ENCODE measurements at regions not wholly inside any gene's neighbourhood (a gene's known extent, or its start where the extent isn't known, plus 50 kb on each side); places are given as distances from the start of the nearest gene placed in this dataset.

- TF ChIP-seq, protein P1, sequence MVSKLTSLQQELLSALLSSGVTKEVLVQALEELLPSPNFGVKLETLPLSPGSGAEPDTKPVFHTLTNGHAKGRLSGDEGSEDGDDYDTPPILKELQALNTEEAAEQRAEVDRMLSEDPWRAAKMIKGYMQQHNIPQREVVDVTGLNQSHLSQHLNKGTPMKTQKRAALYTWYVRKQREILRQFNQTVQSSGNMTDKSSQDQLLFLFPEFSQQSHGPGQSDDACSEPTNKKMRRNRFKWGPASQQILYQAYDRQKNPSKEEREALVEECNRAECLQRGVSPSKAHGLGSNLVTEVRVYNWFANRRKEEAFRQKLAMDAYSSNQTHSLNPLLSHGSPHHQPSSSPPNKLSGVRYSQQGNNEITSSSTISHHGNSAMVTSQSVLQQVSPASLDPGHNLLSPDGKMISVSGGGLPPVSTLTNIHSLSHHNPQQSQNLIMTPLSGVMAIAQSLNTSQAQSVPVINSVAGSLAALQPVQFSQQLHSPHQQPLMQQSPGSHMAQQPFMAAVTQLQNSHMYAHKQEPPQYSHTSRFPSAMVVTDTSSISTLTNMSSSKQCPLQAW (CRISPR knock-in tag; IDR thresholded peaks at IDR 0.05) = peak; percentile 27; the same call in 1 of the 2 replicates
- TF ChIP-seq TCF7L2 (IDR thresholded peaks at IDR 0.05; ENCODE audit: low read depth, low read length) = no peak
- peak; percentile 56; the same call in 1 of the 2 replicates for TF ChIP-seq NR2C2 (CRISPR knock-in tag; IDR thresholded peaks at IDR 0.05; ENCODE audit: borderline replicate concordance)
- TF ChIP-seq ZC3H13 (CRISPR knock-in tag; IDR thresholded peaks at IDR 0.05) = peak; percentile 71; the same call in 1 of the 2 replicates
- TF ChIP-seq ZNF33B (CRISPR knock-in tag; IDR thresholded peaks at IDR 0.05) = 0 out of 2 replicates have a peak, but pooled peaks have one; percentile 27
- TF ChIP-seq CBX5 (CRISPR knock-in tag; IDR thresholded peaks at IDR 0.05; ENCODE audit: borderline replicate concordance) = peak; percentile 48; the same call in 1 of the 2 replicates
- TF ChIP-seq, protein P2, sequence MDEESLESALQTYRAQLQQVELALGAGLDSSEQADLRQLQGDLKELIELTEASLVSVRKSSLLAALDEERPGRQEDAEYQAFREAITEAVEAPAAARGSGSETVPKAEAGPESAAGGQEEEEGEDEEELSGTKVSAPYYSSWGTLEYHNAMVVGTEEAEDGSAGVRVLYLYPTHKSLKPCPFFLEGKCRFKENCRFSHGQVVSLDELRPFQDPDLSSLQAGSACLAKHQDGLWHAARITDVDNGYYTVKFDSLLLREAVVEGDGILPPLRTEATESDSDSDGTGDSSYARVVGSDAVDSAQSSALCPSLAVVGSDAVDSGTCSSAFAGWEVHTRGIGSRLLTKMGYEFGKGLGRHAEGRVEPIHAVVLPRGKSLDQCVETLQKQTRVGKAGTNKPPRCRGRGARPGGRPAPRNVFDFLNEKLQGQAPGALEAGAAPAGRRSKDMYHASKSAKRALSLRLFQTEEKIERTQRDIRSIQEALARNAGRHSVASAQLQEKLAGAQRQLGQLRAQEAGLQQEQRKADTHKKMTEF (CRISPR knock-in tag; IDR thresholded peaks at IDR 0.05) = 0 out of 2 replicates have a peak, but pooled peaks have one; percentile 55
- peak; percentile 63; the same call in 1 of the 2 replicates for TF ChIP-seq FOXK1 (CRISPR knock-in tag; IDR thresholded peaks at IDR 0.05; ENCODE audit: borderline replicate concordance, low read depth)
- TF ChIP-seq ZNF691 (CRISPR knock-in tag; IDR thresholded peaks at IDR 0.05; ENCODE audit: borderline replicate concordance, low read depth) = no peak
- no peak for TF ChIP-seq SOX6 (IDR thresholded peaks at IDR 0.05)
- TF ChIP-seq SOX6 (CRISPR knock-in tag; IDR thresholded peaks at IDR 0.05) = peak; percentile 65
- TF ChIP-seq ZNF331 (CRISPR knock-in tag; IDR thresholded peaks at IDR 0.05) = peak; percentile 56
- peak; percentile 96; the same call in 1 of the 2 replicates for TF ChIP-seq ZZZ3 (CRISPR knock-in tag; IDR thresholded peaks at IDR 0.05; ENCODE audit: borderline replicate concordance)
- TF ChIP-seq, protein P3, sequence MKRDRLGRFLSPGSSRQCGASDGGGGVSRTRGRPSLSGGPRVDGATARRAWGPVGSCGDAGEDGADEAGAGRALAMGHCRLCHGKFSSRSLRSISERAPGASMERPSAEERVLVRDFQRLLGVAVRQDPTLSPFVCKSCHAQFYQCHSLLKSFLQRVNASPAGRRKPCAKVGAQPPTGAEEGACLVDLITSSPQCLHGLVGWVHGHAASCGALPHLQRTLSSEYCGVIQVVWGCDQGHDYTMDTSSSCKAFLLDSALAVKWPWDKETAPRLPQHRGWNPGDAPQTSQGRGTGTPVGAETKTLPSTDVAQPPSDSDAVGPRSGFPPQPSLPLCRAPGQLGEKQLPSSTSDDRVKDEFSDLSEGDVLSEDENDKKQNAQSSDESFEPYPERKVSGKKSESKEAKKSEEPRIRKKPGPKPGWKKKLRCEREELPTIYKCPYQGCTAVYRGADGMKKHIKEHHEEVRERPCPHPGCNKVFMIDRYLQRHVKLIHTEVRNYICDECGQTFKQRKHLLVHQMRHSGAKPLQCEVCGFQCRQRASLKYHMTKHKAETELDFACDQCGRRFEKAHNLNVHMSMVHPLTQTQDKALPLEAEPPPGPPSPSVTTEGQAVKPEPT (CRISPR knock-in tag; IDR thresholded peaks at IDR 0.05; ENCODE audit: low read depth) = peak; percentile 72; the same call in 1 of the 2 replicates
- TF ChIP-seq CBFB (CRISPR knock-in tag; IDR thresholded peaks at IDR 0.05) = peak; percentile 60; the same call in 1 of the 2 replicates
- TF ChIP-seq MED8 (CRISPR knock-in tag; IDR thresholded peaks at IDR 0.05; ENCODE audit: insufficient replicate concordance) = peak; percentile 30
- peak; percentile 60; the same call in 1 of the 2 replicates for TF ChIP-seq NCOA2 (CRISPR knock-in tag; IDR thresholded peaks at IDR 0.05)
- TF ChIP-seq HOXA3 (CRISPR knock-in tag; IDR thresholded peaks at IDR 0.05) = peak; percentile 69; the same call in 1 of the 2 replicates
- peak; percentile 50; the same call in 1 of the 2 replicates for TF ChIP-seq KDM5A (IDR thresholded peaks at IDR 0.05; ENCODE audit: borderline replicate concordance, low read length)
- no peak for TF ChIP-seq SOX13 (IDR thresholded peaks at IDR 0.05)
- TF ChIP-seq SOX13 (CRISPR knock-in tag; conservative IDR thresholded peaks at IDR 0.05 in 1 of 2, IDR thresholded peaks at IDR 0.05 in 1 of 2) = peak in 1 of 2 experiments; percentile 24; a peak in 1 of 4 replicates
- no peak for TF ChIP-seq MZF1 (CRISPR knock-in tag; IDR thresholded peaks at IDR 0.05; ENCODE audit: borderline replicate concordance)
- peak; percentile 63; the same call in 1 of the 2 replicates for TF ChIP-seq DR1 (CRISPR knock-in tag; IDR thresholded peaks at IDR 0.05)
- peak; percentile 74 for TF ChIP-seq POGZ (CRISPR knock-in tag; IDR thresholded peaks at IDR 0.05)
- TF ChIP-seq TGIF2 (CRISPR knock-in tag; IDR thresholded peaks at IDR 0.05) = peak; percentile 69; the same call in 1 of the 2 replicates
These were observed 116.6 kb upstream of the GRK3 start (continued) for GRCh38 chr22:25447686-25448434.

All from HepG2 (cell line).